ENCODE measurements at regions not wholly inside any gene's neighbourhood (a gene's known extent, or its start where the extent isn't known, plus 50 kb on each side); places are given as distances from the start of the nearest gene placed in this dataset.

GRCh38 chr1:34500451-34500850 lies 254.4 kb upstream of the GJB5 start:
- H3K4me2 ChIP-seq (ENCODE audit: low read length) = no peak overlapping the region
- no peaks in the 10 kb centered on the region for H3K9me2 ChIP-seq (ENCODE audit: low read depth, low read length)
- H3K9ac ChIP-seq (ENCODE audit: low read length) = no peak overlapping the region
- H4K20me1 ChIP-seq (ENCODE audit: insufficient read depth, low read length) = no peaks in the 10 kb centered on the region
- H3K36me3 ChIP-seq (ENCODE audit: insufficient read depth, low read length) = no peaks in the 10 kb centered on the region
- no peak overlapping the region for H2AFZ ChIP-seq (ENCODE audit: low read length)
- H3K4me1 ChIP-seq (ENCODE audit: insufficient read depth, low read length, severe bottlenecking) = no peaks in the 10 kb centered on the region
- no peaks in the 10 kb centered on the region for H3F3A ChIP-seq (ENCODE audit: insufficient read depth, low read length)
- no peak overlapping the region for H3K4me3 ChIP-seq (ENCODE audit: low read depth, low read length, poor library complexity, severe bottlenecking)
- TF ChIP-seq CTCF (IDR thresholded peaks at IDR 0.05; ENCODE audit: low read length) (no peak), EZH2 (IDR thresholded peaks at IDR 0.05; ENCODE audit: borderline replicate concordance, low read length) (no peak)
- H3K27me3 ChIP-seq (ENCODE audit: insufficient read depth, low read length) = no peaks in the 10 kb centered on the region
- no peaks in the 10 kb centered on the region for H3K9me3 ChIP-seq (ENCODE audit: low read length)
- no peaks in the 10 kb centered on the region for H3K79me2 ChIP-seq (ENCODE audit: insufficient read depth, low read length)
- no peak overlapping the region for H3K27ac ChIP-seq (ENCODE audit: low read depth, low read length, poor library complexity, severe bottlenecking)

GRCh38 chr1:34511802-34512201 lies 243.0 kb upstream of the GJB5 start:
- H3K36me3 ChIP-seq (ENCODE audit: insufficient read depth, low read length) = no peaks in the 10 kb centered on the region
- H4K20me1 ChIP-seq (ENCODE audit: insufficient read depth, low read length) = no peaks in the 10 kb centered on the region
- no peaks in the 10 kb centered on the region for H3K9me2 ChIP-seq (ENCODE audit: low read depth, low read length)
- no peaks in the 10 kb centered on the region for H3K27me3 ChIP-seq (ENCODE audit: insufficient read depth, low read length)
- no peak overlapping the region for H3K27ac ChIP-seq (ENCODE audit: low read depth, low read length, poor library complexity, severe bottlenecking)
- TF ChIP-seq EZH2 (IDR thresholded peaks at IDR 0.05; ENCODE audit: borderline replicate concordance, low read length) (no peak), CTCF (IDR thresholded peaks at IDR 0.05; ENCODE audit: low read length) (no peak)
- H3K9me3 ChIP-seq (ENCODE audit: low read length) = peaks cover 17% of the 10 kb centered on the region
- no peaks in the 10 kb centered on the region for H3F3A ChIP-seq (ENCODE audit: insufficient read depth, low read length)
- no peaks in the 10 kb centered on the region for H3K79me2 ChIP-seq (ENCODE audit: insufficient read depth, low read length)
- no peak overlapping the region for H3K4me2 ChIP-seq (ENCODE audit: low read length)
- no peak overlapping the region for H3K9ac ChIP-seq (ENCODE audit: low read length)
- no peaks in the 10 kb centered on the region for H3K4me1 ChIP-seq (ENCODE audit: insufficient read depth, low read length, severe bottlenecking)
- H3K4me3 ChIP-seq (ENCODE audit: low read depth, low read length, poor library complexity, severe bottlenecking) = no peak overlapping the region
- H2AFZ ChIP-seq (ENCODE audit: low read length) = no peak overlapping the region

- Histone ChIP-seq H3K27ac (ENCODE audit: low read depth, low read length, poor library complexity, severe bottlenecking) (no peak overlapping the region), H3K9me2 (ENCODE audit: low read depth, low read length) (no peaks in the 10 kb centered on the region), H3F3A (ENCODE audit: insufficient read depth, low read length) (no peaks in the 10 kb centered on the region), H3K27me3 (ENCODE audit: insufficient read depth, low read length) (no peaks in the 10 kb centered on the region), H3K9me3 (ENCODE audit: low read length) (no peaks in the 10 kb centered on the region), H4K20me1 (ENCODE audit: insufficient read depth, low read length) (no peaks in the 10 kb centered on the region), H3K79me2 (ENCODE audit: insufficient read depth, low read length) (no peaks in the 10 kb centered on the region), H2AFZ (ENCODE audit: low read length) (no peak overlapping the region), H3K4me1 (ENCODE audit: insufficient read depth, low read length, severe bottlenecking) (no peaks in the 10 kb centered on the region), H3K4me2 (ENCODE audit: low read length) (no peak overlapping the region), H3K4me3 (ENCODE audit: low read depth, low read length, poor library complexity, severe bottlenecking) (no peak overlapping the region), H3K9ac (ENCODE audit: low read length) (no peak overlapping the region), H3K36me3 (ENCODE audit: insufficient read depth, low read length) (no peaks in the 10 kb centered on the region)
- TF ChIP-seq EZH2 (IDR thresholded peaks at IDR 0.05; ENCODE audit: borderline replicate concordance, low read length) = no peak
These were observed 236.6 kb upstream of the GJB5 start for GRCh38 chr1:34518146-34518699.

- Histone ChIP-seq H3K9me2 (ENCODE audit: low read depth, low read length) (no peaks in the 10 kb centered on the region), H3K27ac (ENCODE audit: low read depth, low read length, poor library complexity, severe bottlenecking) (no peak overlapping the region), H3K4me2 (ENCODE audit: low read length) (no peak overlapping the region), H3K4me1 (ENCODE audit: insufficient read depth, low read length, severe bottlenecking) (no peaks in the 10 kb centered on the region), H3F3A (ENCODE audit: insufficient read depth, low read length) (no peaks in the 10 kb centered on the region), H3K4me3 (ENCODE audit: low read depth, low read length, poor library complexity, severe bottlenecking) (no peak overlapping the region), H4K20me1 (ENCODE audit: insufficient read depth, low read length) (no peaks in the 10 kb centered on the region), H3K9ac (ENCODE audit: low read length) (no peak overlapping the region), H2AFZ (ENCODE audit: low read length) (no peak overlapping the region), H3K79me2 (ENCODE audit: insufficient read depth, low read length) (no peaks in the 10 kb centered on the region), H3K36me3 (ENCODE audit: insufficient read depth, low read length) (no peaks in the 10 kb centered on the region), H3K27me3 (ENCODE audit: insufficient read depth, low read length) (no peaks in the 10 kb centered on the region), H3K9me3 (ENCODE audit: low read length) (no peaks in the 10 kb centered on the region)
- TF ChIP-seq CTCF (IDR thresholded peaks at IDR 0.05; ENCODE audit: low read length) = no peak
- TF ChIP-seq EZH2 (IDR thresholded peaks at IDR 0.05; ENCODE audit: borderline replicate concordance, low read length) = no peak
These were observed 234.7 kb upstream of the GJB5 start for GRCh38 chr1:34520111-34520510.
